Thyroid gland (tissue), 4 donors: ENCODE measurements at regions not wholly inside any gene's neighbourhood (a gene's known extent, or its start where the extent isn't known, plus 50 kb on each side); places are given as distances from the start of the nearest gene placed in this dataset.

ENCODE experiments used
- DNase-seq, 2 donors: peaks; one replicate each; pipeline ENCODE4 v3.0.0-alpha.2; 2019
- H3K27ac ChIP-seq, 3 donors: fragments of 200-600 bp; sonication (generic); 1 replicate in 2 of 3; 2 replicates in 1 of 3; pipeline ENCODE4 v1.5.1; 2016 to 2019; ENCODE audit warnings: mild to moderate bottlenecking in 1 of 3, moderate library complexity in 1 of 3
- H3K27me3 ChIP-seq: fragments of 200-600 bp; sonication (generic); one replicate; pipeline ENCODE4 v1.5.1; 2019
- H3K36me3 ChIP-seq, 2 donors: fragments of 200-600 bp; sonication (generic); one replicate each; pipeline ENCODE4 v1.5.1; 2016 to 2019
- H3K4me1 ChIP-seq, 2 donors: fragments of 200-600 bp; sonication (generic); one replicate each; pipeline ENCODE4 v1.5.1; 2017 to 2019
- H3K4me3 ChIP-seq, 3 donors: fragments of 200-600 bp; sonication (generic); replicated peaks in 1 of 3; 1 replicate in 2 of 3; 2 replicates in 1 of 3; pipeline ENCODE4 v1.5.1; 2016; ENCODE audit warnings: mild to moderate bottlenecking in 1 of 3
- H3K9me3 ChIP-seq: fragments of 200-600 bp; sonication (generic); one replicate; pipeline ENCODE4 v1.5.1; 2017
- POLR2A ChIP-seq, 2 donors: fragments of 450-650 bp; IDR thresholded peaks; one replicate each; pipeline ENCODE4 v1.6.1; 2017; ENCODE audit warnings: antibody characterized with exemption in 2 of 2, mild to moderate bottlenecking in 2 of 2, moderate library complexity in 1 of 2
- WGBS, 2 donors: methylation state at CpG; one replicate each; pipeline ENCODE4 v1.1.5; 2017; 5-methylcytosine and 5-hydroxymethylcytosine counted together
- intact Hi-C: fragments of 100-400 bp; cut with DNase I; formaldehyde crosslinking; loops from one replicate; pipeline ENCODE4 v1.15.1; 2023
- TF ChIP-seq, protein P1 (sequence below), 6 experiments: fragments of 200-600 bp in 3 of 6; fragments of 450-650 bp in 3 of 6; sonication (generic) in 3 of 6; IDR thresholded peaks; one replicate each; pipeline ENCODE4 v1.5.1; 2016 to 2019; ENCODE audit warnings: antibody characterized with exemption in 6 of 6, mild to moderate bottlenecking in 2 of 6, inconsistent platforms in 1 of 6, moderate library complexity in 1 of 6

DNA sequence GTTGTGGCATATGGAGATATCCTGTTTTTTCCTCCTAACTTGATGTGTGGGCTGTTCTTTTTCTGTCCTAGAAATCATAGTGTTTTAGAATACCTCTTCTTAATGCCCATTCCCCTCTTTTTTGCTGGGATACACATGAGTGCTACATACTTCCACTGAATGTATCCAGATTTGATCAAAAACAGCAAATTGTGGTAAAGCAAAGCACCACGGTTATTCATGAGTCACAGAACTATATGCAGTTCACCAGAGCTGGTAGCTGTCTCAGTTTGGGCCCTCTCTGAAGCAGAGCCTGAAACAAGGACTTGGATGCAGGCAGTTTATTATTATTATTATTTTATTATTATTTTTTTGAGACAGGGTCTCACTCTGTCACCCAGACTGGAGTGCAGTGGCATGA lies 69.9 kb upstream of the CTLA4 start:
- Histone ChIP-seq H3K4me3 (no peak overlapping the region), H3K27me3 (no peaks in the 10 kb centered on the region), H3K9me3 (no peaks in the 10 kb centered on the region), H3K36me3 (no peaks in the 10 kb centered on the region), H3K4me1 (peaks cover 6 to 7% of the 10 kb centered on the region in 2 donors), H3K27ac (no peak overlapping the region)
- intact Hi-C loops = no loop called here
- 84 to 89% methylated on average over 1 of the region's 1 CpG for WGBS, 2 donors
- TF ChIP-seq POLR2A (IDR thresholded peaks at IDR 0.05) = no peak
- TF ChIP-seq, protein P1, sequence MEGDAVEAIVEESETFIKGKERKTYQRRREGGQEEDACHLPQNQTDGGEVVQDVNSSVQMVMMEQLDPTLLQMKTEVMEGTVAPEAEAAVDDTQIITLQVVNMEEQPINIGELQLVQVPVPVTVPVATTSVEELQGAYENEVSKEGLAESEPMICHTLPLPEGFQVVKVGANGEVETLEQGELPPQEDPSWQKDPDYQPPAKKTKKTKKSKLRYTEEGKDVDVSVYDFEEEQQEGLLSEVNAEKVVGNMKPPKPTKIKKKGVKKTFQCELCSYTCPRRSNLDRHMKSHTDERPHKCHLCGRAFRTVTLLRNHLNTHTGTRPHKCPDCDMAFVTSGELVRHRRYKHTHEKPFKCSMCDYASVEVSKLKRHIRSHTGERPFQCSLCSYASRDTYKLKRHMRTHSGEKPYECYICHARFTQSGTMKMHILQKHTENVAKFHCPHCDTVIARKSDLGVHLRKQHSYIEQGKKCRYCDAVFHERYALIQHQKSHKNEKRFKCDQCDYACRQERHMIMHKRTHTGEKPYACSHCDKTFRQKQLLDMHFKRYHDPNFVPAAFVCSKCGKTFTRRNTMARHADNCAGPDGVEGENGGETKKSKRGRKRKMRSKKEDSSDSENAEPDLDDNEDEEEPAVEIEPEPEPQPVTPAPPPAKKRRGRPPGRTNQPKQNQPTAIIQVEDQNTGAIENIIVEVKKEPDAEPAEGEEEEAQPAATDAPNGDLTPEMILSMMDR (IDR thresholded peaks at IDR 0.05) = no peak
- no peak for DNase-seq

DNA sequence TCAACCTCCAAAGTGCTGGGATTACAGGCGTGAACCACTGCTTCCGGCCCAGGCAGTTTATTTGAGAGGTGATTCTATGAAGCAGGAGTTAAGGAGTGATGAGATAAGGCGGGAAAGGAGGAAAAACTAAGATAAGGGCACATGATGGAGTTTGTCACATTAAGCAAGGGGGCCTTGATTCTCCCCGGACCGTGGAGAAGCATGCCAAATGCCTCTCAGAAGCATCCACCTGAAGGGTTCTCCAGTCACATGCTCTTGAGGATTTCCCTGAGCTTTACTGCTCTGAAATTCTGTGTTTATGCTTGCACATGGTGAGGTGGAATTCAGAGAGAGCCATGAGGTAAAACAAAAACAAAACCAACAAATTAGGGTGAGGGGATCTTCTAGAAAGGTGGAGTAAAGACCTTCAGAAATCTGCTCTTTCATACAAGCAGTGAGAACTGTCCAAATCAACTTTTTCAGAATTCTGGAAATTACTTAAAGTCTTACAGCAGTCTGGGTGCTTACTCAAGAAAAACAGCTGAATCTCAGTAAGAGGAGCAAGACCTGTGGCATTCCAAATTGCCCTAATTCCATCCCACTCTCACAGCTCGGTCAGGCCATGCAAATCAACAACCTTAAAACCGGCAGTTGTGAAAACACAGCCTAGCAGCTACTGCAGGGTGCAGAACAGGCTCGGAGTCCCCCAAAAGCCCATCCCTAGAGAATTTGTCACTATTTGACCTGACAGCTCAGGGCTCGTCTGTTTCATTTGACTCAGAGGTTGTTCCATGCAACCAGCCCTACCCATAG lies 69.1 kb upstream of the CTLA4 start:
- no peak overlapping the region for H3K4me3 ChIP-seq
- peak overlapping the region in 2 of 3 donors; percentile 7 to 59 for H3K27ac ChIP-seq
- no peaks in the 10 kb centered on the region for H3K27me3 ChIP-seq
- WGBS, 2 donors = 46 to 64% methylated on average over 9 of the region's 9 CpGs
- intact Hi-C loops = no loop called here
- H3K36me3 ChIP-seq = no peaks in the 10 kb centered on the region
- no peaks in the 10 kb centered on the region for H3K9me3 ChIP-seq
- TF ChIP-seq, protein P1 (IDR thresholded peaks at IDR 0.05) = no peak
- no peak for TF ChIP-seq POLR2A (IDR thresholded peaks at IDR 0.05)
- peak; percentile 59 to 62 for DNase-seq
- H3K4me1 ChIP-seq = peaks cover 6 to 7% of the 10 kb centered on the region in 2 donors

DNA sequence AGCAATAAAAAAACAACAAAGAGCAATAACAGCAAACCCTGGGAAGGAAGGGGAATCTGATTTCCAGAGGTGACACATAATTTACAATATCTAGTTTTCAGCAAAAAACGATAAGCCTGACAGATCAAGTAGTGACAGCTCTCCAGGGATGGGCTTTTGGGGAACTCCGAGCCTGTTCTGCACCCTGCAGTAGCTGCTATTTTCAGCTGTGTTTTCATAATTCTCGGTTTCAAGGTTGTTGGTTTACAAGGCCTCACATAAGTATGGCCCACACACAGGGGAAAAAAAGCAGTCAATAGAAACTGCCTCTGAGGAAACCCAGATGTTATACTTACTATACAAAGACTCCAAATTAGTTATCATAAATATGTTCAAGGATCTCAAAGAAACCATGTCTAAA lies 67.7 kb upstream of the CTLA4 start:
- no peak overlapping the region for H3K27ac ChIP-seq
- no peaks in the 10 kb centered on the region for H3K36me3 ChIP-seq
- no peaks in the 10 kb centered on the region for H3K9me3 ChIP-seq
- TF ChIP-seq, protein P1 (IDR thresholded peaks at IDR 0.05) = no peak
- H3K27me3 ChIP-seq = no peaks in the 10 kb centered on the region
- H3K4me3 ChIP-seq = no peak overlapping the region
- WGBS, 2 donors = 40 to 44% methylated on average over 3 of the region's 3 CpGs
- intact Hi-C loops = no loop called here
- H3K4me1 ChIP-seq = peaks cover 6 to 7% of the 10 kb centered on the region in 2 donors
- DNase-seq = no peak

DNA sequence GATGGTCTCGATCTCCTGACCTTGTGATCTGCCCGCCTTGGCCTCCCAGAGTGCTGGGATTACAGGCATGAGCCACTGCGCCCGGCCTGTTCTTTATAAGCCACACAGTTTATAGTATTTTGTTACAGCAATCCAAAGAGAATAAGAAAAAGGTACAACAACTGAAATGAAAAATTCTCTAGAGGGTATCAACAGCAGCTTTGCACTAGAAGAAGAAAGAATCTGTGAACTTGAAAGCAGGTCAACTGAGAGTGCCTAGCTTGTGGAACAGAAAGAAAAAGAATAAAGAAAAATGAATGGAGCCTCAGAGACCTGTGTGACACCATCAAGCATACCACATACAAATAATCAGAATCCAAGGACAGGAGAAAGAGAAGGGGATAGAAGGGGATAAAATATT lies 66.8 kb upstream of the CTLA4 start:
- TF ChIP-seq POLR2A (IDR thresholded peaks at IDR 0.05) = no peak
- TF ChIP-seq, protein P1 (IDR thresholded peaks at IDR 0.05) = no peak
- H3K9me3 ChIP-seq = no peaks in the 10 kb centered on the region
- H3K4me3 ChIP-seq = no peak overlapping the region
- H3K36me3 ChIP-seq = no peaks in the 10 kb centered on the region
- DNase-seq = no peak
- H3K4me1 ChIP-seq = peaks cover 6 to 7% of the 10 kb centered on the region in 2 donors
- H3K27me3 ChIP-seq = no peaks in the 10 kb centered on the region
- intact Hi-C loops = no loop called here
- no peak overlapping the region for H3K27ac ChIP-seq
- WGBS, 2 donors = 94 to 99% methylated on average over 4 of the region's 4 CpGs

DNA sequence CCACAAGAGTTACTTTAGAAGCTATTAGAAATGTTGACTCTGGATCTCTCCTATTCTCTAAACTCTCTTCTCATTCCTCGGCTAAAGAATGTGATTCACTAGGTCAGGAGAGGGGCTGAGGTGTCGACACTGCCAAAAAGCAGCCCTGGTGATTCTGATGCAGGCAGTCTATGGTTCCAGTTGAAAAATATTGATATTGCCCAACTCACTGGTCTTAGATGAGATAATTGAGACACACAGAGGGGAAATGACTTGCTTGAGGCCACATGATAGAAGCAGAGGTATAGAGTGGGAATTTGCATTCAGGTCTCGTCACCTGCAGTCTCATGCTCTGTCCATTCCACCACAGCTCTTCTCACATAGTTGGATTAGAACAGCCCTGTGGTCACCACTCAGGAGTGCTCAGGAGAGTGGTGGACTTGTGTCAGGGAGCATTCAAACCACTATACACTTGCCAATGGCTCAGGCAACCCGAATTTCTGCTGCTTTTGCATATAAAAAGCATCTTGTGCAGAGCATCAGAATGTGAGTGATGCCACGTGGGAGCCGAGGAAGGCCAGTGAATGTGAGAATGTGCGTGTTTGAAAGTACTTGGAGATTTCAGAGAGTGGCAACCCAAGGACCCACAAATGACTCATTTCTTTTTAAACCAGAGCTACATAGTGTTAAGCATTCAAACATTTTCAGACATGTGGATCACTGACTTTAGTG lies 65.1 kb upstream of the CTLA4 start:
- Histone ChIP-seq H3K9me3 (no peaks in the 10 kb centered on the region), H3K4me3 (no peak overlapping the region), H3K27me3 (no peaks in the 10 kb centered on the region), H3K4me1 (peaks cover 6 to 7% of the 10 kb centered on the region in 2 donors), H3K27ac (no peak overlapping the region), H3K36me3 (no peaks in the 10 kb centered on the region)
- 79 to 83% methylated on average over 7 of the region's 7 CpGs for WGBS, 2 donors
- intact Hi-C loops = no loop called here
- no peak for DNase-seq
- TF ChIP-seq, protein P1 (IDR thresholded peaks at IDR 0.05) = no peak
- no peak for TF ChIP-seq POLR2A (IDR thresholded peaks at IDR 0.05)
